Astrocyte (in vitro differentiated cells and primary cell): ENCODE measurements at regions not wholly inside any gene's neighbourhood (a gene's known extent, or its start where the extent isn't known, plus 50 kb on each side); places are given as distances from the start of the nearest gene placed in this dataset.

Experiments
- DNase-seq: peaks from one replicate; pipeline ENCODE4 v3.0.0-alpha.2; 2010; ENCODE audit warnings: low read depth
- FAIRE-seq: peaks from 2 replicates; lab custom pipeline; 2011; peaks lifted over from hg19 to GRCh38; lab: Jason Lieb, UNC
- H2AFZ ChIP-seq: 2 replicates; pipeline ENCODE4 v1.6.0; 2012; ENCODE audit warnings: low read depth, low read length, inconsistent platforms
- H3K27ac ChIP-seq: 2 replicates; pipeline ENCODE4 v1.5.1; 2011; ENCODE audit warnings: low read depth, low read length, inconsistent platforms
- H3K27me3 ChIP-seq: 2 replicates; pipeline ENCODE4 v1.6.0; 2011; ENCODE audit warnings: low read length, inconsistent platforms; ENCODE audit not compliant: insufficient read depth
- H3K36me3 ChIP-seq: 2 replicates; pipeline ENCODE4 v1.5.1; 2011; ENCODE audit warnings: low read length, inconsistent platforms; ENCODE audit not compliant: insufficient read depth
- H3K4me1 ChIP-seq: 2 replicates; pipeline ENCODE4 v1.5.1; 2011; ENCODE audit warnings: low read length, inconsistent platforms; ENCODE audit not compliant: insufficient read depth
- H3K4me2 ChIP-seq: 2 replicates; pipeline ENCODE4 v1.6.0; 2012; ENCODE audit warnings: low read length, inconsistent platforms
- H3K4me3 ChIP-seq: 2 replicates; pipeline ENCODE4 v1.5.1; 2011; ENCODE audit warnings: low read depth, mild to moderate bottlenecking, low read length, inconsistent platforms; ENCODE audit not compliant: insufficient read depth
- H3K79me2 ChIP-seq: 2 replicates; pipeline ENCODE4 v1.6.0; 2012; ENCODE audit warnings: mild to moderate bottlenecking, low read length, inconsistent platforms; ENCODE audit not compliant: insufficient read depth
- H3K9ac ChIP-seq: 2 replicates; pipeline ENCODE4 v1.6.0; 2012; ENCODE audit warnings: mild to moderate bottlenecking, low read length, inconsistent platforms
- H3K9me3 ChIP-seq: 2 replicates; pipeline ENCODE4 v1.5.1; 2012; ENCODE audit warnings: low read depth, mild to moderate bottlenecking, low read length, inconsistent platforms; ENCODE audit not compliant: insufficient read depth
- H4K20me1 ChIP-seq: 2 replicates; pipeline ENCODE4 v1.6.0; 2012; ENCODE audit warnings: low read length, inconsistent platforms; ENCODE audit not compliant: insufficient read depth
- H3K27ac Mint-ChIP-seq: one replicate; pipeline ENCODE4 v1.8.0; 2021; ENCODE audit warnings: mild to moderate bottlenecking, mixed read lengths; ENCODE audit not compliant: unreplicated experiment
- H3K27me3 Mint-ChIP-seq: one replicate; pipeline ENCODE4 v1.8.0; 2021; ENCODE audit warnings: low read depth, mixed read lengths; ENCODE audit not compliant: unreplicated experiment
- H3K36me3 Mint-ChIP-seq: one replicate; pipeline ENCODE4 v1.8.0; 2021; ENCODE audit warnings: low read depth, mixed read lengths; ENCODE audit not compliant: unreplicated experiment
- H3K4me1 Mint-ChIP-seq: one replicate; pipeline ENCODE4 v1.8.0; 2021; ENCODE audit warnings: low read depth, mixed read lengths; ENCODE audit not compliant: unreplicated experiment
- H3K4me3 Mint-ChIP-seq: one replicate; pipeline ENCODE4 v1.8.0; 2021; ENCODE audit warnings: mild to moderate bottlenecking, moderate library complexity, mixed read lengths; ENCODE audit not compliant: unreplicated experiment
- H3K9me3 Mint-ChIP-seq: one replicate; pipeline ENCODE4 v1.8.0; 2021; ENCODE audit warnings: mild to moderate bottlenecking, mixed read lengths; ENCODE audit not compliant: unreplicated experiment
- EZH2 ChIP-seq: IDR thresholded peaks from 2 replicates; pipeline ENCODE4 v1.6.1; 2012; ENCODE audit warnings: mild to moderate bottlenecking, low read length, inconsistent platforms; ENCODE audit not compliant: insufficient read depth
- TF ChIP-seq, protein P1 (sequence below): IDR thresholded peaks from 2 replicates; pipeline ENCODE4 v1.5.1; 2011; ENCODE audit warnings: low read depth, mild to moderate bottlenecking, inconsistent platforms, low read length, moderate library complexity; ENCODE audit not compliant: insufficient read depth

DNA sequence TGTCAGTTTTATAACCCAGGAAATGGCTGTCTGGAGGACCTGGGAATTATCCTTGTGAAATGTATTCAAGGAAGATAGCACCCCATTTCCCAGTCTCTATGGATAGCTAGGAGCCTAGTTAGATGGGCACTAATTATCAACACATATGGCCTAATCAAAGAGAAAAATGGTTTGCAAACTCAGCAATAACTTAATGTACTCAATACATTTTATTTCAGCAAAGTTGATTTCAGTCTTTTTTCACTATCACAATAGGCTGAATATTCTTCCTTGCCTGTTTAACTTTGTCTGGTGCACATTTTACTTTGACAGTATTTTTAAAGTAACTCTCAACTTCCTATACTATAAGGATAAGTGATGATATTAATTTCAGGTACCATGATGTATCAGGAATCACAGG lies 756.3 kb downstream of the CCDC85A start:
- Mint-ChIP-seq H3K4me3 (no peak overlapping the region), H3K27me3 (no peaks in the 10 kb centered on the region), H3K4me1 (no peaks in the 10 kb centered on the region), H3K27ac (no peak overlapping the region), H3K36me3 (no peaks in the 10 kb centered on the region), H3K9me3 (no peaks in the 10 kb centered on the region)
- no peak overlapping the region for H3K4me2 ChIP-seq
- H3K9me3 ChIP-seq, result no peaks in the 10 kb centered on the region
- H3K27ac ChIP-seq, result no peak overlapping the region
- DNase-seq (no peak), FAIRE-seq (no peak)
- no peak overlapping the region for H3K4me3 ChIP-seq
- H3K36me3 ChIP-seq, result no peaks in the 10 kb centered on the region
- H2AFZ ChIP-seq, result no peak overlapping the region
- H3K27me3 ChIP-seq, result no peaks in the 10 kb centered on the region
- H3K79me2 ChIP-seq, result no peaks in the 10 kb centered on the region
- TF ChIP-seq EZH2, result no peak
- TF ChIP-seq, protein P1, sequence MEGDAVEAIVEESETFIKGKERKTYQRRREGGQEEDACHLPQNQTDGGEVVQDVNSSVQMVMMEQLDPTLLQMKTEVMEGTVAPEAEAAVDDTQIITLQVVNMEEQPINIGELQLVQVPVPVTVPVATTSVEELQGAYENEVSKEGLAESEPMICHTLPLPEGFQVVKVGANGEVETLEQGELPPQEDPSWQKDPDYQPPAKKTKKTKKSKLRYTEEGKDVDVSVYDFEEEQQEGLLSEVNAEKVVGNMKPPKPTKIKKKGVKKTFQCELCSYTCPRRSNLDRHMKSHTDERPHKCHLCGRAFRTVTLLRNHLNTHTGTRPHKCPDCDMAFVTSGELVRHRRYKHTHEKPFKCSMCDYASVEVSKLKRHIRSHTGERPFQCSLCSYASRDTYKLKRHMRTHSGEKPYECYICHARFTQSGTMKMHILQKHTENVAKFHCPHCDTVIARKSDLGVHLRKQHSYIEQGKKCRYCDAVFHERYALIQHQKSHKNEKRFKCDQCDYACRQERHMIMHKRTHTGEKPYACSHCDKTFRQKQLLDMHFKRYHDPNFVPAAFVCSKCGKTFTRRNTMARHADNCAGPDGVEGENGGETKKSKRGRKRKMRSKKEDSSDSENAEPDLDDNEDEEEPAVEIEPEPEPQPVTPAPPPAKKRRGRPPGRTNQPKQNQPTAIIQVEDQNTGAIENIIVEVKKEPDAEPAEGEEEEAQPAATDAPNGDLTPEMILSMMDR, result no peak
- no peaks in the 10 kb centered on the region for H3K4me1 ChIP-seq
- no peak overlapping the region for H3K9ac ChIP-seq
- H4K20me1 ChIP-seq, result no peaks in the 10 kb centered on the region

DNA sequence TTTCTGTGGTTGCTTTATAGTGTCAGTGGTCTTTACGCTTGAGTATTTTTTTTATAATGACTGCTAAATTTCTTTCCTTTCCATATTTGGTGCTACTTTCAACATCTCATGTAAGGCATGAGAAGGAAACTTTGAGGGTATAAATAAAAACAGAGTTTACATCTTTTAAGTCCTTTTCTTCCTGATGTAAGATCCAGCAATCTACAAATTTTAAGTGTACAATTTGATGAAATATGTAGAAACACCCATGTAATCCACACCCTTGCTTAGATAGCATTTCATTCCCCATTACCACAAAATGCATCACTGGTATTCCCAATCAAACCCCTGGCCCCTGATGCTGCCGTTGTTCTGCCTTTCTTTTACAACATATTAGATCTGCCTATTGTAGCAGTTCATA lies 769.1 kb downstream of the CCDC85A start:
- Mint-ChIP-seq H3K4me1 (no peaks in the 10 kb centered on the region), H3K4me3 (no peak overlapping the region), H3K27me3 (no peaks in the 10 kb centered on the region), H3K27ac (no peak overlapping the region), H3K9me3 (peaks cover 5% of the 10 kb centered on the region), H3K36me3 (peaks cover 2% of the 10 kb centered on the region)
- no peaks in the 10 kb centered on the region for H3K79me2 ChIP-seq
- H3K9ac ChIP-seq, result no peak overlapping the region
- H2AFZ ChIP-seq, result no peak overlapping the region
- FAIRE-seq (no peak), DNase-seq (no peak)
- TF ChIP-seq, protein P1, result no peak
- no peak for TF ChIP-seq EZH2
- H3K4me1 ChIP-seq, result no peaks in the 10 kb centered on the region
- H4K20me1 ChIP-seq, result no peaks in the 10 kb centered on the region
- peaks cover 3% of the 10 kb centered on the region for H3K9me3 ChIP-seq
- no peak overlapping the region for H3K4me3 ChIP-seq
- no peak overlapping the region for H3K4me2 ChIP-seq
- H3K27ac ChIP-seq, result no peak overlapping the region
- no peaks in the 10 kb centered on the region for H3K36me3 ChIP-seq
- H3K27me3 ChIP-seq, result no peaks in the 10 kb centered on the region

GRCh38 chr2:56960581-56960980 lies 776.8 kb downstream of the CCDC85A start:
- Mint-ChIP-seq H3K36me3 (no peaks in the 10 kb centered on the region), H3K27me3 (no peaks in the 10 kb centered on the region), H3K9me3 (peaks cover 4% of the 10 kb centered on the region), H3K4me3 (no peak overlapping the region), H3K4me1 (no peaks in the 10 kb centered on the region), H3K27ac (no peak overlapping the region)
- Histone ChIP-seq H4K20me1 (no peaks in the 10 kb centered on the region), H3K79me2 (no peaks in the 10 kb centered on the region), H3K36me3 (no peaks in the 10 kb centered on the region), H2AFZ (no peak overlapping the region), H3K4me1 (no peaks in the 10 kb centered on the region), H3K27me3 (no peaks in the 10 kb centered on the region), H3K4me2 (no peak overlapping the region), H3K4me3 (no peak overlapping the region), H3K9ac (no peak overlapping the region), H3K9me3 (no peaks in the 10 kb centered on the region), H3K27ac (no peak overlapping the region)
- no peak for FAIRE-seq
- TF ChIP-seq, protein P1, result no peak
- TF ChIP-seq EZH2, result no peak
- DNase-seq, result no peak
